SK-N-SH (cell line): ENCODE measurements at regions not wholly inside any gene's neighbourhood (a gene's known extent, or its start where the extent isn't known, plus 50 kb on each side); places are given as distances from the start of the nearest gene placed in this dataset.

Source experiments
- CTCF ChIA-PET: fragments of 300-600, 350-600 bp; formaldehyde crosslinking; extraction: SDS; loops from one replicate; lab custom pipeline; 2021; lab: Yijun Ruan, JAX
- POLR2A ChIA-PET: fragments of 350-600 bp; sonication (Branson Sonifier 250); formaldehyde crosslinking; extraction: SDS; loops from one replicate; lab custom pipeline; 2020; ENCODE audit warnings: antibody characterized with exemption, inconsistent platforms; lab: Yijun Ruan, JAX
- DNase-seq: peaks from one replicate; pipeline ENCODE4 v3.0.0; 2012
- H2AFZ ChIP-seq: fragments of 200-600 bp; sonication (generic); 2 replicates; pipeline ENCODE4 v1.8.1; 2016; ENCODE audit warnings: antibody characterized with exemption, mild to moderate bottlenecking, low read depth
- H3F3A ChIP-seq: fragments of 200-600 bp; sonication (generic); replicated peaks from 2 replicates; pipeline ENCODE3; 2016; ENCODE audit warnings: antibody characterized with exemption, mild to moderate bottlenecking; ENCODE audit not compliant: insufficient read depth
- H3K27ac ChIP-seq, 2 experiments: fragments of 200-500 bp in 1 of 2; fragments of 200-600 bp in 1 of 2; sonication (Bioruptor generic) in 1 of 2; sonication (generic), shearing (Covaris generic) in 1 of 2; 2 replicates each; pipeline versions ENCODE4 v1.5.1 to v1.6.1; 2014 to 2016; ENCODE audit warnings: low read depth in 2 of 2, inconsistent platforms in 1 of 2, low read length in 1 of 2, mild to moderate bottlenecking in 1 of 2, mixed read lengths in 1 of 2
- H3K27me3 ChIP-seq: fragments of 200-600 bp; sonication (generic), shearing (Covaris generic); 2 replicates; pipeline ENCODE4 v1.6.1; 2016; ENCODE audit warnings: mixed run types; ENCODE audit not compliant: insufficient read depth
- H3K36me3 ChIP-seq, 2 experiments: fragments of 200-500 bp in 1 of 2; fragments of 200-600 bp in 1 of 2; sonication (Bioruptor generic) in 1 of 2; sonication (generic) in 1 of 2; replicated peaks in 1 of 2; 2 replicates each; pipeline versions ENCODE3 to v1.5.1; 2014 to 2016; ENCODE audit warnings: low read length in 1 of 2, mild to moderate bottlenecking in 1 of 2; ENCODE audit not compliant: insufficient read depth in 2 of 2, control insufficient read depth in 1 of 2
- H3K4me1 ChIP-seq, 2 experiments: fragments of 200-500 bp in 1 of 2; fragments of 200-600 bp in 1 of 2; sonication (Bioruptor generic) in 1 of 2; sonication (generic), shearing (Covaris generic) in 1 of 2; 2 replicates each; pipeline versions ENCODE4 v1.5.1 to v1.6.1; 2014 to 2016; ENCODE audit warnings: low read depth in 1 of 2, low read length in 1 of 2, mixed run types in 1 of 2; ENCODE audit not compliant: insufficient read depth in 2 of 2, control insufficient read depth in 1 of 2
- H3K4me2 ChIP-seq: fragments of 200-600 bp; sonication (generic), shearing (Covaris generic); 2 replicates; pipeline ENCODE4 v1.6.1; 2017; ENCODE audit warnings: mixed run types
- H3K4me3 ChIP-seq, 2 experiments: fragments of 200-500 bp in 1 of 2; fragments of 200-600 bp in 1 of 2; sonication (Bioruptor generic) in 1 of 2; sonication (generic), shearing (Covaris generic) in 1 of 2; 2 replicates each; pipeline versions ENCODE4 v1.5.1 to v1.8.1; 2014 to 2016; ENCODE audit warnings: low read depth in 2 of 2, inconsistent platforms in 1 of 2, low read length in 1 of 2, mild to moderate bottlenecking in 1 of 2, mixed read lengths in 1 of 2, moderate library complexity in 1 of 2
- H3K79me2 ChIP-seq: fragments of 200-600 bp; sonication (generic); 2 replicates; pipeline ENCODE4 v1.8.1; 2017; ENCODE audit warnings: mild to moderate bottlenecking; ENCODE audit not compliant: insufficient read depth
- H3K9ac ChIP-seq: fragments of 200-600 bp; sonication (generic); 2 replicates; pipeline ENCODE4 v1.6.1; 2017; ENCODE audit warnings: mixed run types
- H3K9me2 ChIP-seq: fragments of 200-600 bp; sonication (generic); 2 replicates; pipeline ENCODE4 v1.6.1; 2017; ENCODE audit warnings: mixed run types
- H3K9me3 ChIP-seq: fragments of 200-600 bp; sonication (generic); 2 replicates; pipeline ENCODE4 v1.6.1; 2017; ENCODE audit warnings: mixed run types, mild to moderate bottlenecking, moderate library complexity
- H4K20me1 ChIP-seq: fragments of 200-600 bp; sonication (generic); 2 replicates; pipeline ENCODE4 v1.6.1; 2017; ENCODE audit warnings: mild to moderate bottlenecking, mixed run types; ENCODE audit not compliant: insufficient read depth
- CHD2 ChIP-seq: fragments of 150-350 bp; IDR thresholded peaks from 2 replicates; pipeline ENCODE4 v1.6.1; 2018; ENCODE audit warnings: low read length; ENCODE audit not compliant: partially characterized antibody
- NFIC ChIP-seq: IDR thresholded peaks from 2 replicates; pipeline ENCODE4 v1.4.0; 2012; ENCODE audit warnings: borderline replicate concordance
- NRF1 ChIP-seq: IDR thresholded peaks from 2 replicates; pipeline ENCODE4 v1.6.1; 2012; ENCODE audit warnings: low read depth, mild to moderate bottlenecking, low read length
- RXRA ChIP-seq: IDR thresholded peaks from 2 replicates; pipeline ENCODE4 v1.4.0; 2012; ENCODE audit warnings: low read depth, mild to moderate bottlenecking, borderline replicate concordance
- SIN3A ChIP-seq: IDR thresholded peaks from 2 replicates; pipeline ENCODE4 v1.6.1; 2012; ENCODE audit warnings: low read depth, mild to moderate bottlenecking, low read length, moderate library complexity, borderline replicate concordance
- WGBS: methylation state at CpG from one replicate; pipeline ENCODE4 v1.1.6; 2017; ENCODE audit warnings: low lambda C conversion rate; 5-methylcytosine and 5-hydroxymethylcytosine counted together
- TF ChIP-seq, protein P1 (sequence below): IDR thresholded peaks from 2 replicates; pipeline ENCODE4 v1.6.1; 2012; ENCODE audit warnings: mild to moderate bottlenecking, low read depth, low read length, moderate library complexity
- TF ChIP-seq, protein P2 (sequence below): fragments of 150-350 bp; IDR thresholded peaks from 2 replicates; pipeline ENCODE4 v1.6.1; 2016; ENCODE audit warnings: mild to moderate bottlenecking, low read depth, low read length
- TF ChIP-seq, protein P3 (sequence below): fragments of 200-600 bp; sonication (generic); IDR thresholded peaks from 2 replicates; pipeline ENCODE4 v1.6.1; 2017; ENCODE audit warnings: antibody characterized with exemption, mild to moderate bottlenecking, moderate library complexity

DNA sequence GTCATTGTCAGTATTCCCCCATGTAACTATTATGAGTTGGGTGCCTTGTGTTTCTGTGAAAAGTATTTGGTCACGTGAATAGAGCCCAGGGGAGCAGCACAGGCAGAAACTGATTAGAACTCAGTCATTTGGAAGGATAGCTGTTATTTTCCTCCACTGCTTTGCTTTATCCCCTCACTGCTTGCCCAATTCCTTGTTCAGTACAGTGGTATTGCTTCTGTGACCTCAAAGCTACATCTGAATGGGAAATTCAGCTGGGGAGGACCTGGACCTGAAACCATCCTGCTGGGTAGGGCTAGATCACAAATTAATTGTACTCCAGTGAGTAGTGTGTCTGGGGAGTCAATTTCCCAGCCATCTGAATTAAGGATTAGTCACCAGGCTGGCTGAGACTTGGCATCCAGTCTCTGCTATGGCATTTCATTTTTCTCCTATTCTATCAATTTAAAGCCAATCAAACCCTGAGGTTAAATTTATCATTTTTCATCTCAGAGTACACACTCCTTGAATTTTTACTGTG, 1231.6 kb upstream of the GYPC start:
- no peaks in the 10 kb centered on the region for H3K36me3 ChIP-seq
- CTCF ChIA-PET = no interaction called here

More for the DNA sequence above, 1231.6 kb upstream of the GYPC start:
- H2AFZ ChIP-seq = no peak overlapping the region
- H4K20me1 ChIP-seq = no peaks in the 10 kb centered on the region
- no peak overlapping the region for H3K4me2 ChIP-seq
- no peaks in the 10 kb centered on the region for H3K9me3 ChIP-seq
- no peaks in the 10 kb centered on the region for H3K4me1 ChIP-seq
- no peak overlapping the region for H3K27ac ChIP-seq
- H3K9ac ChIP-seq = no peak overlapping the region
- H3K9me2 ChIP-seq = no peaks in the 10 kb centered on the region
- DNase-seq = no peak
- H3F3A ChIP-seq = no peaks in the 10 kb centered on the region
- no peak overlapping the region for H3K4me3 ChIP-seq
- 3% methylated on average over 1 of the region's 1 CpG for WGBS
- no peak for TF ChIP-seq NFIC
- TF ChIP-seq, protein P1, sequence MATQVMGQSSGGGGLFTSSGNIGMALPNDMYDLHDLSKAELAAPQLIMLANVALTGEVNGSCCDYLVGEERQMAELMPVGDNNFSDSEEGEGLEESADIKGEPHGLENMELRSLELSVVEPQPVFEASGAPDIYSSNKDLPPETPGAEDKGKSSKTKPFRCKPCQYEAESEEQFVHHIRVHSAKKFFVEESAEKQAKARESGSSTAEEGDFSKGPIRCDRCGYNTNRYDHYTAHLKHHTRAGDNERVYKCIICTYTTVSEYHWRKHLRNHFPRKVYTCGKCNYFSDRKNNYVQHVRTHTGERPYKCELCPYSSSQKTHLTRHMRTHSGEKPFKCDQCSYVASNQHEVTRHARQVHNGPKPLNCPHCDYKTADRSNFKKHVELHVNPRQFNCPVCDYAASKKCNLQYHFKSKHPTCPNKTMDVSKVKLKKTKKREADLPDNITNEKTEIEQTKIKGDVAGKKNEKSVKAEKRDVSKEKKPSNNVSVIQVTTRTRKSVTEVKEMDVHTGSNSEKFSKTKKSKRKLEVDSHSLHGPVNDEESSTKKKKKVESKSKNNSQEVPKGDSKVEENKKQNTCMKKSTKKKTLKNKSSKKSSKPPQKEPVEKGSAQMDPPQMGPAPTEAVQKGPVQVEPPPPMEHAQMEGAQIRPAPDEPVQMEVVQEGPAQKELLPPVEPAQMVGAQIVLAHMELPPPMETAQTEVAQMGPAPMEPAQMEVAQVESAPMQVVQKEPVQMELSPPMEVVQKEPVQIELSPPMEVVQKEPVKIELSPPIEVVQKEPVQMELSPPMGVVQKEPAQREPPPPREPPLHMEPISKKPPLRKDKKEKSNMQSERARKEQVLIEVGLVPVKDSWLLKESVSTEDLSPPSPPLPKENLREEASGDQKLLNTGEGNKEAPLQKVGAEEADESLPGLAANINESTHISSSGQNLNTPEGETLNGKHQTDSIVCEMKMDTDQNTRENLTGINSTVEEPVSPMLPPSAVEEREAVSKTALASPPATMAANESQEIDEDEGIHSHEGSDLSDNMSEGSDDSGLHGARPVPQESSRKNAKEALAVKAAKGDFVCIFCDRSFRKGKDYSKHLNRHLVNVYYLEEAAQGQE = no peak
- no peak for TF ChIP-seq SIN3A
- no peak for TF ChIP-seq NRF1
- no peak for TF ChIP-seq RXRA
- TF ChIP-seq CHD2 = no peak
- TF ChIP-seq, protein P2, sequence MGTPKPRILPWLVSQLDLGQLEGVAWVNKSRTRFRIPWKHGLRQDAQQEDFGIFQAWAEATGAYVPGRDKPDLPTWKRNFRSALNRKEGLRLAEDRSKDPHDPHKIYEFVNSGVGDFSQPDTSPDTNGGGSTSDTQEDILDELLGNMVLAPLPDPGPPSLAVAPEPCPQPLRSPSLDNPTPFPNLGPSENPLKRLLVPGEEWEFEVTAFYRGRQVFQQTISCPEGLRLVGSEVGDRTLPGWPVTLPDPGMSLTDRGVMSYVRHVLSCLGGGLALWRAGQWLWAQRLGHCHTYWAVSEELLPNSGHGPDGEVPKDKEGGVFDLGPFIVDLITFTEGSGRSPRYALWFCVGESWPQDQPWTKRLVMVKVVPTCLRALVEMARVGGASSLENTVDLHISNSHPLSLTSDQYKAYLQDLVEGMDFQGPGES = no peak
- TF ChIP-seq, protein P3, sequence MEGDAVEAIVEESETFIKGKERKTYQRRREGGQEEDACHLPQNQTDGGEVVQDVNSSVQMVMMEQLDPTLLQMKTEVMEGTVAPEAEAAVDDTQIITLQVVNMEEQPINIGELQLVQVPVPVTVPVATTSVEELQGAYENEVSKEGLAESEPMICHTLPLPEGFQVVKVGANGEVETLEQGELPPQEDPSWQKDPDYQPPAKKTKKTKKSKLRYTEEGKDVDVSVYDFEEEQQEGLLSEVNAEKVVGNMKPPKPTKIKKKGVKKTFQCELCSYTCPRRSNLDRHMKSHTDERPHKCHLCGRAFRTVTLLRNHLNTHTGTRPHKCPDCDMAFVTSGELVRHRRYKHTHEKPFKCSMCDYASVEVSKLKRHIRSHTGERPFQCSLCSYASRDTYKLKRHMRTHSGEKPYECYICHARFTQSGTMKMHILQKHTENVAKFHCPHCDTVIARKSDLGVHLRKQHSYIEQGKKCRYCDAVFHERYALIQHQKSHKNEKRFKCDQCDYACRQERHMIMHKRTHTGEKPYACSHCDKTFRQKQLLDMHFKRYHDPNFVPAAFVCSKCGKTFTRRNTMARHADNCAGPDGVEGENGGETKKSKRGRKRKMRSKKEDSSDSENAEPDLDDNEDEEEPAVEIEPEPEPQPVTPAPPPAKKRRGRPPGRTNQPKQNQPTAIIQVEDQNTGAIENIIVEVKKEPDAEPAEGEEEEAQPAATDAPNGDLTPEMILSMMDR = no peak
- H3K79me2 ChIP-seq = no peaks in the 10 kb centered on the region
- POLR2A ChIA-PET = no interaction called here
- H3K27me3 ChIP-seq = no peaks in the 10 kb centered on the region
